ENCODE measurements at regions not wholly inside any gene's neighbourhood (a gene's known extent, or its start where the extent isn't known, plus 50 kb on each side); places are given as distances from the start of the nearest gene placed in this dataset.
A peak's percentile ranks its signal among the peaks of the same experiment; 100 is the strongest.

DNA sequence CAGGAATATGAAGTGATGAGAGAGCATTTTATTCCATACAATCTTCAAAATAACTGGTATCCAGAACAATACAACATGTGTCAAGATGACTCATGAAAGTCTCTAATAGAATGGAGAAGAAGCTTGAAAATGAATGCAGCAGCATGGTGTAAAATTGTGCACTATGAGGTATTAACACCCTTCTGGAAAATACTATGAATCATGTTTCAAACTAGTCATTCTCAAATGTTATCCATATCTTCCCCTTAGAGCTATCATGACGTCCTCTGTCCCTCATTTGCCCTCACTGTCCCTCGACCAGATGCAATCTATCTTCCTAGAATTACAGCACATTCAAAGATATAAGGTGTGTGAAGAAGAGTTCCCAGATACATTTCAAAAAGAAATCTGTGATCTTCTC, 198.2 kb downstream of the NECTIN3 start:
- DNase-seq (ENCODE audit: low read depth), result no peak
- no peak overlapping the region for H3K4me3 ChIP-seq (ENCODE audit: low read depth, low read length)
- TF ChIP-seq, protein P1, sequence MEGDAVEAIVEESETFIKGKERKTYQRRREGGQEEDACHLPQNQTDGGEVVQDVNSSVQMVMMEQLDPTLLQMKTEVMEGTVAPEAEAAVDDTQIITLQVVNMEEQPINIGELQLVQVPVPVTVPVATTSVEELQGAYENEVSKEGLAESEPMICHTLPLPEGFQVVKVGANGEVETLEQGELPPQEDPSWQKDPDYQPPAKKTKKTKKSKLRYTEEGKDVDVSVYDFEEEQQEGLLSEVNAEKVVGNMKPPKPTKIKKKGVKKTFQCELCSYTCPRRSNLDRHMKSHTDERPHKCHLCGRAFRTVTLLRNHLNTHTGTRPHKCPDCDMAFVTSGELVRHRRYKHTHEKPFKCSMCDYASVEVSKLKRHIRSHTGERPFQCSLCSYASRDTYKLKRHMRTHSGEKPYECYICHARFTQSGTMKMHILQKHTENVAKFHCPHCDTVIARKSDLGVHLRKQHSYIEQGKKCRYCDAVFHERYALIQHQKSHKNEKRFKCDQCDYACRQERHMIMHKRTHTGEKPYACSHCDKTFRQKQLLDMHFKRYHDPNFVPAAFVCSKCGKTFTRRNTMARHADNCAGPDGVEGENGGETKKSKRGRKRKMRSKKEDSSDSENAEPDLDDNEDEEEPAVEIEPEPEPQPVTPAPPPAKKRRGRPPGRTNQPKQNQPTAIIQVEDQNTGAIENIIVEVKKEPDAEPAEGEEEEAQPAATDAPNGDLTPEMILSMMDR (conservative IDR thresholded peaks at IDR 0.05; ENCODE audit: low read depth, low read length), result no peak

DNA sequence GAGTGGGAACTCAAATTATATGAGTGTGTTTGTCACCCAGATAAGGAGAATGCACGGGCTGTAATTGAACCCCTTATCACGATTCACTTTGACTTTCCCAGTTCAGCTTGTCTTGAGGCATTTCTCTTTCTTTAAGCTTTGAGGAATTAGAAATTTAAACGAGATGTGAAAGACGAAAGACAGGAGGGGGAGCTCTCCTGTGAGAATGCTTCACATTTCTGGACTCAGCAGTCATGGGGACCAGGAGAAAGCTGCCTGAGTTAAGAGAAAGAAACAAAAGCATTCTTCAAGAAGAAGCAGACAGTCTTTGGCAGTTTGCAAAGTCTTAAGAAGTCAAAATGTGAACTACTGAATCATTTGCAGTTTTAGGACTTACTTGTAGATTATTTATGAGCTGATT, 205.6 kb downstream of the NECTIN3 start:
- DNase-seq (ENCODE audit: low read depth), result no peak
- no peak overlapping the region for H3K4me3 ChIP-seq (ENCODE audit: low read depth, low read length)
- TF ChIP-seq, protein P1 (conservative IDR thresholded peaks at IDR 0.05; ENCODE audit: low read depth, low read length), result peak; percentile 52

DNA sequence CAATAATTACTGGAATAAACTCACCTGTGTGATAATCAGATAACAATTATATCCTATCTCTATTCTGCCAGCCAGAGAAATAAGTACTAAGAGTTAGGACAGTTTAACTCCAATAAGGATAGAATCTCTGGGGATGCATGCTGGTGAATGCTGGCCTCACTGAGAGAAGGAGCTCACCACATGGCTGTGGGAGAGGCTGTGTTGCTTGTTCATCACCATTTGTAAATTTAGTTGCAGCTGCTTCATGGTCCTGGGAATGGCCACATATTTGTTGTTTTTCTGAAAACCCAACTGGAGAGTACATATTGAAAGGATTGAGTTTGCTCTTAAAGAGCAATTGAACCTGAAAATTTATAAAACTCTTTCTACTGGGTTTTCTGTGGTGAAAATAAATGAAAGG, 207.3 kb downstream of the NECTIN3 start:
- H3K4me3 ChIP-seq (ENCODE audit: low read depth, low read length), result no peak overlapping the region
- TF ChIP-seq, protein P1 (conservative IDR thresholded peaks at IDR 0.05; ENCODE audit: low read depth, low read length), result no peak
- DNase-seq (ENCODE audit: low read depth), result no peak

DNA sequence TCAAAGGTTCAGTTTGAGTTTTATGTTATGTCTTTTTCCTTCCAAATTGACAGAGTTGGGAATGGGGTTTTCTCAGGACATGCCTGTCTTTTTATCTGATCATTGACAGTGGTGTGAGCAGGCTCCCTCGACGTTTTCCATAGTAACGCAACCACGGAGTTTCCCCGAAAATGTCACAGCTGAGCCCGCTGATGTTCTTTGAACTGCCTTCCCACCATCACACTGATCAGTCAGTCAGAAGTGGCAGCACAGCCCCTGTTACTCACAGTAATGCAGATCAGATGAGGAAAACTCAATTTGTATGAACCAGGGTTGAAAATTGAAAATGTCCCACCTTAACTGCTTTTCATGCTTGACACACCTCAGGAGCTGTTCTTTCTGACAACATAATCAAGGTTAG, 210.4 kb downstream of the NECTIN3 start:
- TF ChIP-seq, protein P1 (conservative IDR thresholded peaks at IDR 0.05; ENCODE audit: low read depth, low read length), result no peak
- DNase-seq (ENCODE audit: low read depth), result no peak
- no peak overlapping the region for H3K4me3 ChIP-seq (ENCODE audit: low read depth, low read length)

DNA sequence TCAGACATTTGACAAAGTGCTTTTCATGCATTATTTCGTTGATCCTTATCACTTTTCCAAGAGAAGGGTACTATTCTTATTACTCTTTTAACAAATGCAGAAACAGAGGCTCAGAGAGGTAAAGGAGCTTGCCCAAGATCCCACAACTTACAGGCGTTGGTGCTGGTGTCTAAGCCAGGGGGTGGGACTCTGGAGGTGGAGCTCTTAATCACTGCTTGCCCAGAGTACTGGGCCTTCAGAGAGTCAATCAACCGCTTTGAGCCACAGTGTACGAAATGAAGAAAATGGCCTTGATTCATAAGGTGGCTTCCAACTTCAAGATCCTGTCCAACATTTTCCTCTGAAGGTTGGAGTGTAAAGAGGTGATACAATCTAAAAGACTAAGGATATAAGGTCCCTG, 211.5 kb downstream of the NECTIN3 start:
- DNase-seq (ENCODE audit: low read depth), result no peak
- TF ChIP-seq, protein P1 (conservative IDR thresholded peaks at IDR 0.05; ENCODE audit: low read depth, low read length), result no peak
- no peak overlapping the region for H3K4me3 ChIP-seq (ENCODE audit: low read depth, low read length)

DNA sequence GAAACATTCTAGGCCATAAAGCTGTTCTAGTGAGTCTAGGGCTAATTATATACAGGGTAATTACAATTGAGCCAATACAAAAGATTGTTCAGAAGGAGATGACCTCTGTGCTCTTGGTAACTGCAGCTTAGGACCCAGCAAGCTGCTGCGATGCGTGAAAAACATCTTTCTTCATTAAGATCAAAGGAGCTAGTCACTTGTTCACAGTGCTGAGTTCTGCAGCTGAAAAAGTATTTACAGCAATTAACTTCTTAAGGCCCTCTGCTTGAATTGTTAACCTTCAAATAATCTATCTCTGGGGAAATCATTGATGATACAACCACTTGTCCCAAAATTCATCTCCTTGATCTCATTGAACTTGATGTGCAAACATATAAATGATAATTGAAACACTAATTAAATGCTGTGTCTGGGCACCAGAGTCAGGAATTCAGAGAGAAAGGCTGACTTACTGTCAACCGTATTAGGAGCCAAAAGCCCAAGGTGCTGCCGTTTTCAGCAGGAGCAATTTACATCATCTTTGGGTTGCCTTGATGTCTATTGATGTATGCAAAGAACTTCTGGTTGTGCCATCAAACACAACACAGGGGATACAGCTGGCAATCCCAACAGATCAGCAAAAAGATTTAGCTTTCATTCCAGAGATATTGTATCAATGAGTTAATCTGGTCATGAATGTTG, 213.0 kb downstream of the NECTIN3 start:
- TF ChIP-seq, protein P1 (conservative IDR thresholded peaks at IDR 0.05; ENCODE audit: low read depth, low read length), result no peak
- DNase-seq (ENCODE audit: low read depth), result no peak
- H3K4me3 ChIP-seq (ENCODE audit: low read depth, low read length), result no peak overlapping the region

DNA sequence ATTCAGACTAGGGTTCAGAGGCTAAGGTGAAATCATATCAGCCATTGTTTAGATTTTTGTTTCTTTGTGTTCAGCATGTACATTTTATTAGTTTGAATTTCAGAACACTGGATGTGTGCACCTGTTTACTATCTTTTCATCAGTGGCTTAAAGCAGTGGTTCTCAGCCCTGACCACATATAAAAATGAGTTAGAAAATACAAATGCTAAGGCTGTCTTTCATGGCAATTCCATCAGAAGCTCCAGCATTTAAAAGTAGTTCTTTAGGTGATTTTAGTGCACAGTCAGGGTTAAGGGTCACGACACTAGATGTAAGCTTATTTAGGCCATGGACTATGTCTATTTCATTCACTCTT, 213.5 kb downstream of the NECTIN3 start:
- H3K4me3 ChIP-seq (ENCODE audit: low read depth, low read length), result no peak overlapping the region
- TF ChIP-seq, protein P1 (conservative IDR thresholded peaks at IDR 0.05; ENCODE audit: low read depth, low read length), result no peak
- DNase-seq (ENCODE audit: low read depth), result no peak

All from epithelial cell of proximal tubule (primary cell).